Left ventricle myocardium inferior (tissue), 1 donor: ENCODE measurements at regions not wholly inside any gene's neighbourhood (a gene's known extent, or its start where the extent isn't known, plus 50 kb on each side); places are given as distances from the start of the nearest gene placed in this dataset.
"Not testable (repeated sequence)": the region's sequence is repeated elsewhere in the genome, so short reads cannot be mapped to it uniquely, and the experiment has no call there.

Experiments
- DNase-seq: peaks from one replicate; pipeline ENCODE4 v3.0.0-alpha.2; 2020
- H3K27ac ChIP-seq: fragments of 200-600 bp; replicated peaks from 2 replicates; pipeline ENCODE4 v1.8.0; 2021
- H3K27me3 ChIP-seq: fragments of 200-600 bp; 2 replicates; pipeline ENCODE4 v1.8.0; 2021; ENCODE audit warnings: low read depth
- H3K36me3 ChIP-seq: fragments of 200-600 bp; 2 replicates; pipeline ENCODE4 v1.8.0; 2021
- H3K4me1 ChIP-seq: fragments of 200-600 bp; 2 replicates; pipeline ENCODE4 v1.8.0; 2021
- H3K4me3 ChIP-seq: fragments of 200-600 bp; 2 replicates; pipeline ENCODE4 v1.8.0; 2021; ENCODE audit warnings: mild to moderate bottlenecking, moderate library complexity
- H3K9me3 ChIP-seq: fragments of 200-600 bp; replicated peaks from 2 replicates; pipeline ENCODE4 v1.8.0; 2021
- CTCF ChIP-seq: fragments of 200-600 bp; IDR thresholded peaks from 2 replicates; pipeline ENCODE4 v1.8.0; 2021; ENCODE audit warnings: antibody characterized with exemption, mild to moderate bottlenecking, borderline replicate concordance
- intact Hi-C: fragments of 100-400 bp; cut with micrococcal nuclease; formaldehyde crosslinking; loops from one replicate; pipeline ENCODE4 v1.11.0; 2022
- donor health status: DM: no; HTN: yes; CAD: no; lungs with severe emphysema.

- Histone ChIP-seq H3K4me1 (no peaks in the 10 kb centered on the region), H3K27me3 (no peaks in the 10 kb centered on the region), H3K27ac (no peak overlapping the region), H3K4me3 (no peak overlapping the region), H3K36me3 (no peaks in the 10 kb centered on the region), H3K9me3 (no peaks in the 10 kb centered on the region)
- DNase-seq, result no peak
- intact Hi-C loops, result no loop called here
- no peak for TF ChIP-seq CTCF
Measured at GRCh38 chr2:89834306-89834705, 1142.8 kb downstream of the RPIA start.

- H3K36me3 ChIP-seq, DNase-seq, H3K9me3 ChIP-seq, H3K4me3 ChIP-seq, intact Hi-C loops, H3K27me3 ChIP-seq, H3K27ac ChIP-seq, H3K4me1 ChIP-seq: not testable (repeated sequence)
Measured at GRCh38 chr2:89836326-89836725, 1144.9 kb downstream of the RPIA start.

- Histone ChIP-seq H3K27me3 (no peaks in the 10 kb centered on the region), H3K4me3 (no peak overlapping the region), H3K36me3 (no peaks in the 10 kb centered on the region), H3K4me1 (no peaks in the 10 kb centered on the region), H3K27ac (no peak overlapping the region), H3K9me3 (peaks cover 10% of the 10 kb centered on the region)
- DNase-seq, result no peak
- no peak for TF ChIP-seq CTCF
- intact Hi-C loops, result no loop called here
Measured at GRCh38 chr2:89837962-89838625, 1146.6 kb downstream of the RPIA start.

GRCh38 chr2:89840175-89840574 lies 1148.7 kb downstream of the RPIA start:
- DNase-seq, H3K27ac ChIP-seq, H3K36me3 ChIP-seq, H3K4me1 ChIP-seq, H3K4me3 ChIP-seq, intact Hi-C loops: not testable (repeated sequence)
- peaks cover 13% of the 10 kb centered on the region for H3K27me3 ChIP-seq
- H3K9me3 ChIP-seq, result peaks cover 10% of the 10 kb centered on the region

GRCh38 chr2:89840781-89841475 lies 1149.5 kb downstream of the RPIA start:
- DNase-seq, result not testable (repeated sequence)

GRCh38 chr2:89841476-89841840 lies 1150.0 kb downstream of the RPIA start:
- no peaks in the 10 kb centered on the region for H3K4me1 ChIP-seq
- peaks cover 10% of the 10 kb centered on the region for H3K9me3 ChIP-seq
- intact Hi-C loops, result no loop called here
- no peak overlapping the region for H3K4me3 ChIP-seq
- DNase-seq, result no peak
- H3K27ac ChIP-seq, result no peak overlapping the region
- no peak for TF ChIP-seq CTCF
- peaks cover 23% of the 10 kb centered on the region for H3K27me3 ChIP-seq
- H3K36me3 ChIP-seq, result no peaks in the 10 kb centered on the region

More at GRCh38 chr2:89840781-89841475, 1149.5 kb downstream of the RPIA start:
- H3K36me3 ChIP-seq, H3K27ac ChIP-seq, intact Hi-C loops, H3K4me3 ChIP-seq, H3K4me1 ChIP-seq: not testable (repeated sequence)
- H3K27me3 ChIP-seq, result peaks cover 21% of the 10 kb centered on the region
- peaks cover 10% of the 10 kb centered on the region for H3K9me3 ChIP-seq

GRCh38 chr2:89842180-89842908 lies 1150.9 kb downstream of the RPIA start:
- no peak for TF ChIP-seq CTCF
- Histone ChIP-seq H3K27ac (no peak overlapping the region), H3K36me3 (no peaks in the 10 kb centered on the region), H3K9me3 (peaks cover 10% of the 10 kb centered on the region), H3K4me3 (no peak overlapping the region), H3K4me1 (no peaks in the 10 kb centered on the region), H3K27me3 (peaks cover 32% of the 10 kb centered on the region)
- DNase-seq, result no peak
- intact Hi-C loops, result no loop called here
